Activated naive CD8-positive, alpha-beta T cell treated with anti-CD3 and anti-CD28 coated beads, Interleukin-2, amount 10 ng/mL, durations not matched to agents 7 days and 5 days (primary cell): ENCODE measurements at regions not wholly inside any gene's neighbourhood (a gene's known extent, or its start where the extent isn't known, plus 50 kb on each side); places are given as distances from the start of the nearest gene placed in this dataset.

ENCODE experiments used
- ATAC-seq: fragments of 150-1000 bp; cut with Tn5 transposase; one replicate; pipeline ENCODE4 v1.10.0; 2021; ENCODE audit warnings: low read depth, moderate library complexity
- POLR2A ChIA-PET: fragments of 350-600 bp; sonication (Branson Sonifier 250); formaldehyde crosslinking; loops from one replicate; lab custom pipeline; 2021; ENCODE audit warnings: antibody characterized with exemption; lab: Charles Lee
- DNase-seq: peaks from one replicate; pipeline ENCODE4 v3.0.0; 2021
- H3K27ac Mint-ChIP-seq: one replicate; pipeline ENCODE4 v1.8.0; 2022; ENCODE audit warnings: mild to moderate bottlenecking, mixed read lengths
- H3K27me3 Mint-ChIP-seq: one replicate; pipeline ENCODE4 v1.8.0; 2022; ENCODE audit warnings: mild to moderate bottlenecking, moderate library complexity, mixed read lengths
- H3K36me3 Mint-ChIP-seq: one replicate; pipeline ENCODE4 v1.8.0; 2021; ENCODE audit warnings: mild to moderate bottlenecking, mixed read lengths
- H3K4me1 Mint-ChIP-seq: one replicate; pipeline ENCODE4 v1.8.0; 2021; ENCODE audit warnings: mixed read lengths
- H3K4me3 Mint-ChIP-seq: one replicate; pipeline ENCODE4 v1.8.0; 2022; ENCODE audit warnings: mild to moderate bottlenecking, moderate library complexity, mixed read lengths
- H3K9me3 Mint-ChIP-seq: one replicate; pipeline ENCODE4 v1.8.0; 2021; ENCODE audit warnings: mixed read lengths

DNA sequence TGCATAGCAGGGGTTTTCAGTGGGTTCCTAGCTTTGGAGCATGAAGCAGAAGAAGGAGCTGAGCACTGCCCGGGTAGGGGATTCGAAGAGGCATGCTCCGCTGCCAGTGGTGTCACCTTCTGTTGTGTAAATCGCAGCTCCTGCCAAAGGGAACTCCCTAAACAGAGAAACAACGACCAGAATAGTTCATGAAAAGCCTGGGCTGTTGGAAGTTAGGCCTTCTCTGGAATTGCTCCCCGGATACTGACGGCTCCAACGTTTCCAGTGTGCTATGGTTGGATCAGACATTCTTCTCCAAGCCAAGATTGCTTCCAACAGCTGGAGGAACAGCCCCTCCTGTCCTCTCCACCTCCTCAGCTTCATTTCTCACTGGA lies 546.0 kb upstream of the FZD8 start:
- no peak overlapping the region for H3K27ac Mint-ChIP-seq
- ATAC-seq (no peak), DNase-seq (no peak)
- H3K27me3 Mint-ChIP-seq, result no peaks in the 10 kb centered on the region
- peaks cover 15% of the 10 kb centered on the region for H3K9me3 Mint-ChIP-seq
- POLR2A ChIA-PET, result no interaction called here
- H3K4me3 Mint-ChIP-seq, result no peak overlapping the region
- no peaks in the 10 kb centered on the region for H3K36me3 Mint-ChIP-seq
- no peaks in the 10 kb centered on the region for H3K4me1 Mint-ChIP-seq

GRCh38 chr10:36187380-36188079 lies 545.4 kb upstream of the FZD8 start:
- no peak overlapping the region for H3K4me3 Mint-ChIP-seq
- POLR2A ChIA-PET, result no interaction called here
- no peaks in the 10 kb centered on the region for H3K4me1 Mint-ChIP-seq
- peaks cover 13% of the 10 kb centered on the region for H3K9me3 Mint-ChIP-seq
- H3K27ac Mint-ChIP-seq, result no peak overlapping the region
- no peaks in the 10 kb centered on the region for H3K36me3 Mint-ChIP-seq
- no peaks in the 10 kb centered on the region for H3K27me3 Mint-ChIP-seq
- ATAC-seq (no peak), DNase-seq (no peak)

DNA sequence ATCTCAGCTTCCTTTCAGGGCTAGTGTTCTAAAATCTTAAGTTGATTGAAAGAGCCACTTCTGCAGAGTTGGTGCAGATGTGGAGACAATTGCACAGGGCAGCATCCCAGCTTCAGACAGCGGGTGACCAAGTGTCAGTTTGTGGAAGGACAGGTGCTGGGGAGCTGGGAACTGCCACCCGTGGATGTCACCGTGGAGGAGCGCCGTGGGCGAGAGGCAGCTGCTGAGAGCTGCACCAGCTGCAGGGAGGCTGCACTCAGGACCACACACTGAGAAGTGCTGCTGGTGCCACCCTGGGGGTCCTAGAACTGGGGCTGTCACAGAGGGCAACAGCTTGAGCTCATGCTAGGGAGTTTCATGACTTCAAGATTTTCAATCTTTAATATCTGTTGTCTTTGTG lies 543.0 kb upstream of the FZD8 start:
- POLR2A ChIA-PET, result no interaction called here
- Mint-ChIP-seq H3K27me3 (no peaks in the 10 kb centered on the region), H3K4me1 (no peaks in the 10 kb centered on the region), H3K36me3 (no peaks in the 10 kb centered on the region), H3K9me3 (peaks cover 6% of the 10 kb centered on the region), H3K27ac (no peak overlapping the region), H3K4me3 (no peak overlapping the region)
- DNase-seq (no peak), ATAC-seq (no peak)

- DNase-seq, result no peak
- POLR2A ChIA-PET, result no interaction called here
- Mint-ChIP-seq H3K36me3 (no peaks in the 10 kb centered on the region), H3K4me3 (no peak overlapping the region), H3K27ac (no peak overlapping the region), H3K4me1 (no peaks in the 10 kb centered on the region), H3K9me3 (peaks cover 3% of the 10 kb centered on the region), H3K27me3 (no peaks in the 10 kb centered on the region)
- no peak for ATAC-seq
Observed at GRCh38 chr10:36183726-36184125, 541.6 kb upstream of the FZD8 start.

GRCh38 chr10:36183056-36183455 lies 541.0 kb upstream of the FZD8 start:
- Mint-ChIP-seq H3K4me3 (no peak overlapping the region), H3K36me3 (no peaks in the 10 kb centered on the region), H3K27me3 (no peaks in the 10 kb centered on the region), H3K4me1 (no peaks in the 10 kb centered on the region), H3K9me3 (peaks cover 3% of the 10 kb centered on the region), H3K27ac (no peak overlapping the region)
- no peak for DNase-seq
- no peak for ATAC-seq
- POLR2A ChIA-PET, result no interaction called here

GRCh38 chr10:36182606-36183005 lies 540.5 kb upstream of the FZD8 start:
- ATAC-seq (no peak), DNase-seq (no peak)
- H3K27me3 Mint-ChIP-seq, result no peaks in the 10 kb centered on the region
- no peaks in the 10 kb centered on the region for H3K36me3 Mint-ChIP-seq
- POLR2A ChIA-PET, result no interaction called here
- H3K9me3 Mint-ChIP-seq, result peaks cover 5% of the 10 kb centered on the region
- H3K27ac Mint-ChIP-seq, result no peak overlapping the region
- H3K4me1 Mint-ChIP-seq, result no peaks in the 10 kb centered on the region
- no peak overlapping the region for H3K4me3 Mint-ChIP-seq

DNA sequence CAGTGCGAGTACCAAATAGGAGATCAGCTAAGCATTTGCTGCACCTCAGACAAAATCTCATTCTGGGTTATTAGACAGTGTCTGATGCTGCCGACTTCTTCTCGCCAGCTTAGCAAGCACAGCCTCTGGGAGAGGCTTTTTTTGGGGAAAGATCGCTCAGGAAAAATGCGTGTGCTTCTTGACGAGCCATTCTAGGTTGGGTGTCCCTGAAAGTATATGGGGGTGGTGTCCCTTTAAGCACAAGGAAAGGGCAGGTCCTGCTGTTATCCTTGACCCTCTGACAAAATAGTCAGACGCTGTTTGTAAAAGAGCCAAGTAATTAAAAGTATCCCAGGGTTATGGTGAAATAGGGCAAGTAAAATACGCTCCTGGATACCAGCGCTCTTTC lies 540.1 kb upstream of the FZD8 start:
- no peak overlapping the region for H3K27ac Mint-ChIP-seq
- DNase-seq, result no peak
- H3K4me3 Mint-ChIP-seq, result no peak overlapping the region
- H3K4me1 Mint-ChIP-seq, result no peaks in the 10 kb centered on the region
- H3K9me3 Mint-ChIP-seq, result peaks cover 3% of the 10 kb centered on the region
- H3K36me3 Mint-ChIP-seq, result no peaks in the 10 kb centered on the region
- ATAC-seq, result no peak
- H3K27me3 Mint-ChIP-seq, result no peaks in the 10 kb centered on the region
- POLR2A ChIA-PET, result no interaction called here

DNA sequence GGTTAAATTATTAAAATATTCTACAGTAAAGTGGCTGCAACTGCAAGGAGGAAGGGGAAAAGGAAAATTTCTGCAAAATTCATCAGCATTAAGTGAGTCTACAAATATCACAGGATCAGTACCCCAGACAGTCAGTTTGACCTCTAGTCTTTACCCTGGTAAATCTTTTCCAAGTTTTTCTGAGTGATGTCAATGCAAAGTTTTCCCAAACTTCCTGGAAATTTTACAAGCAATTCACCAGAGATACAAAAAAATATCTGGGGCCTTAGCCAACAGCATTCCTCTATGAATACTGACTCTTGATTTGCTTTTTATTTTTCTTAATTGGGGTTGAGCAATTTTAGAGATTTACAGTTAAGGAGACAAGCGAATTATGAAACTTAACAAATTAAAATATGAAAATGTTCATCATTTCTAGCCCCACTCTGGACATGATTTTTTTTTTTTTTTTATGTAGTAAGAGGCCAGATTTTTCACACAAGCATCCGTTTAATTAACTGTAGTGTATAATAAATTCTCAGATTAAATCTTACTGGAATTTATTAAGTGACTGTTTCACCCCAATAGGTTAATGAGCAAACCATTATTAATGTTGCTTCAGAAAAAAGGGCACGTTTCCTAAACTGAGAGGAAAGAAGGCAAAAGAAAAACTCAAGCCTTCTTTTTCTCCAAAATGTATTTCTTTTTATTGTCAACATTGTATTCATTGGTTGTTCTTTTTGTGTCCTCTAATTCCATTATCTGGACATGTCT lies 539.5 kb upstream of the FZD8 start:
- Mint-ChIP-seq H3K27ac (no peak overlapping the region), H3K9me3 (peaks cover 5% of the 10 kb centered on the region), H3K4me3 (no peak overlapping the region), H3K27me3 (no peaks in the 10 kb centered on the region), H3K4me1 (no peaks in the 10 kb centered on the region), H3K36me3 (no peaks in the 10 kb centered on the region)
- POLR2A ChIA-PET, result no interaction called here
- DNase-seq, result no peak
- no peak for ATAC-seq

- H3K9me3 Mint-ChIP-seq, result peaks cover 6% of the 10 kb centered on the region
- no peak overlapping the region for H3K27ac Mint-ChIP-seq
- H3K36me3 Mint-ChIP-seq, result no peaks in the 10 kb centered on the region
- POLR2A ChIA-PET, result no interaction called here
- no peak for DNase-seq
- H3K4me1 Mint-ChIP-seq, result no peaks in the 10 kb centered on the region
- ATAC-seq, result no peak
- no peak overlapping the region for H3K4me3 Mint-ChIP-seq
- H3K27me3 Mint-ChIP-seq, result no peaks in the 10 kb centered on the region
Observed at GRCh38 chr10:36178616-36179015, 536.5 kb upstream of the FZD8 start.

GRCh38 chr10:36177071-36177470 lies 535.0 kb upstream of the FZD8 start:
- no peaks in the 10 kb centered on the region for H3K36me3 Mint-ChIP-seq
- DNase-seq (no peak), ATAC-seq (no peak)
- POLR2A ChIA-PET, result no interaction called here
- peaks cover 6% of the 10 kb centered on the region for H3K9me3 Mint-ChIP-seq
- no peak overlapping the region for H3K4me3 Mint-ChIP-seq
- no peaks in the 10 kb centered on the region for H3K4me1 Mint-ChIP-seq
- no peak overlapping the region for H3K27ac Mint-ChIP-seq
- no peaks in the 10 kb centered on the region for H3K27me3 Mint-ChIP-seq

DNA sequence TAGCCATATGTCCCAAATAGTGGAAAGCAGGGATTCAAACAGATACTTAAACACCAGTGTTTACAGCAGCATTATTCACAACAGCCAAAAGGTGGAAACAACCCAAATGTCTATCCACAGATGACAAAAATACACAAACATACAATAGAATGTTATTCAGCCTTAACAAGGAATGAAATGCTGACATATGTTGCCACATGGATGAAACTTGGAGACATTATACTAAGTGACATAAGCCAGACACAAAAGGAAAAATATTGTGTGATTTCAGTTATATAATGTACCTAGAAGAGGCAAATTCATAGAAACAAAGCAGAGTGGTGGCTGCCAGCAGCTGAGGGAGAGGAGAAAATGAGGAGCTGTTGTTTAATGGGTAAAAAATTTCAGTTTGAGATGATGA lies 533.9 kb upstream of the FZD8 start:
- peaks cover 6% of the 10 kb centered on the region for H3K9me3 Mint-ChIP-seq
- no peaks in the 10 kb centered on the region for H3K27me3 Mint-ChIP-seq
- H3K36me3 Mint-ChIP-seq, result no peaks in the 10 kb centered on the region
- no peak overlapping the region for H3K27ac Mint-ChIP-seq
- H3K4me3 Mint-ChIP-seq, result no peak overlapping the region
- no peaks in the 10 kb centered on the region for H3K4me1 Mint-ChIP-seq
- POLR2A ChIA-PET, result no interaction called here
- DNase-seq (no peak), ATAC-seq (no peak)

GRCh38 chr10:36173364-36173763 lies 531.3 kb upstream of the FZD8 start:
- Mint-ChIP-seq H3K36me3 (no peaks in the 10 kb centered on the region), H3K27ac (no peak overlapping the region), H3K27me3 (no peaks in the 10 kb centered on the region), H3K4me3 (no peak overlapping the region), H3K9me3 (peaks cover 5% of the 10 kb centered on the region), H3K4me1 (no peaks in the 10 kb centered on the region)
- ATAC-seq, result no peak
- POLR2A ChIA-PET, result no interaction called here
- DNase-seq, result no peak

DNA sequence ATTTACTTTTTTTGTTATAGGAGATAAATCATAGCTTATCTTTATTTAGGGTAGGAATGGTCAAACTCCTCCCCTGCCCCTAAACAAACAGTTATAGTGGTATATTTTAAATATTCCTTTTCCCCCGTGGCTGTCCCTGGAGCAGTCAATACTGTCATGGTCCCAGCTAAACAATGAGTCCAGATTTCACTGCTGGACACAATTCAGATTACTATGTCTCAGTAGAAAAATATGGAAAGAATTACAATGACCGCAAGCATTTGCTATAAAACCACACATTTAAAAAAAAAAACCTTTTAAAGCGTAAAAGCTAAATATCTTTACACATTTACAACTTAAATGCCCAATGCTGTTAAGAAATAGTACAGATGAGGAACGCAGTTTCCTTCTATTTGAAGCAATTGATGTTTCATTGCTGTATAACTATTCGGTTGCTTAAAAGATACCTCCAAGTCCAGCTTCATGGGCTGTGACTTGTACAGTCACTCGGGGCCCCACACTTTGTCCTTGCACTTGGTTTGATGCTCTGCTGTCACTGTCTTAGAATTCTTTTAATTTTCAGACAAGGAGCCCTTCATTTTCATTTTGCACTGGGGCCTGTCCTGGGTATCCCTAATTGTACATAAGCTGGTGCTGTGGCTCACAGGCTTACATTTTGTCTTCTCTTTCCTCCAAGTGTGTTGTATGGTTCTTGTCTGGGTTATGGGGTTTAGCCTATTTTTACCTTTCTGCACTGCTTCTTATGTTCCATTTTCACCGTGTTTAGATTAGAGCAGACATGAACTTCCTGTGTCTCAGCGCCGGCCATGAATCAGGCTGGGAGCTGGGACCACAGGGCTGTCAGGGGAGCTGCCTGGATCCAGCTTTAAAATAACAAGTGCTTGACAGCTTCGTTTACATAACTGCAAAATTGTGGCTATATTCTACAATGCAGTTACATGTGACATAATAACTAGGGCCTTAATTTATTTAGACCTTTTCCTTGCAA lies 530.2 kb upstream of the FZD8 start:
- Mint-ChIP-seq H3K4me3 (no peak overlapping the region), H3K27me3 (no peaks in the 10 kb centered on the region), H3K36me3 (no peaks in the 10 kb centered on the region), H3K9me3 (peaks cover 3% of the 10 kb centered on the region), H3K27ac (no peak overlapping the region), H3K4me1 (no peaks in the 10 kb centered on the region)
- ATAC-seq (no peak), DNase-seq (no peak)
- POLR2A ChIA-PET, result no interaction called here
